T-helper 2 cell (primary cell): ENCODE measurements at regions not wholly inside any gene's neighbourhood (a gene's known extent, or its start where the extent isn't known, plus 50 kb on each side); places are given as distances from the start of the nearest gene placed in this dataset.
A peak's percentile ranks its signal among the peaks of the same experiment; 100 is the strongest.

Experiments used
- DNase-seq, 5 experiments: peaks; one replicate each; pipeline versions ENCODE4 v3.0.0 to v3.0.0-alpha.2; 2012 to 2022

DNA sequence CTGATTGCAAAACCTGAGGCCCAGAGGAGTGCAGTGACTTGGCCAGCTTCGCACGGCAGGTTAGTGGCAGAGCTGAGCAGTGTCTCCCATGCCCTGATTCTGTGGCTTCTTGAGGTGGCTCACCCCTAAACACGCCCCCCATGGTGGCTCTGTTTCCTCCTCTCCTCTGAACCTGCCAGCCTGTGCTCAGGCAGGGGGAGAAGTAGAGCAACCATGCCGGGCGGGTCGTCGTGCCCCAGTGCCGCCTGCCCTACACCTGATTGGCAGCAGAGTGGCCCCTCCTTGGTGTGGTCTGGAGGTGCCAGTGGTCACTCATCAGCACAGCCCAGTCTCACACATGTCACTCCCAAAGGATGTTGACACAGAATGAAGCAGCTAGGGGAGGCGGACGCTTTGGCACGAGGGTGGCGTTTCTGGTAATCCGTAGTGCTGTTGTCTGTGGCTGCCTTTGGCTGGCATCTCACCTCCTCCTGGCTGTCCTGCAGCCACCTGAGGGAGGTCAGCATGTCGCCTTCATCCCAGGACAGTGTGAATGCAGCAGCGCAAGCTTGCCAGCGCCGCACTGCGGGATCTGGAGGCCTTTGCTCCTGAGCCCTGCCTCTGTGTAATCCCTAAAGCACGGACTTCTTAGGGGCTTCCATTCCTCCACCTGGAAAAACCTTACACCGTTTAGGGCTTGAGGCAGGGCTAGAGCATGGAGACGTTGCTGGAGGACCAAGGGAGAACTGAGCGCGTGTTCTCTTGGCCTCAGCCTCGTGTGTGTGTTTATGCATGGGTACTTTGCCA lies 294.7 kb downstream of the SEC14L1 start:
- DNase-seq, result peak in 3 of 5 experiments; percentile 36 to 81 (median 50)

DNA sequence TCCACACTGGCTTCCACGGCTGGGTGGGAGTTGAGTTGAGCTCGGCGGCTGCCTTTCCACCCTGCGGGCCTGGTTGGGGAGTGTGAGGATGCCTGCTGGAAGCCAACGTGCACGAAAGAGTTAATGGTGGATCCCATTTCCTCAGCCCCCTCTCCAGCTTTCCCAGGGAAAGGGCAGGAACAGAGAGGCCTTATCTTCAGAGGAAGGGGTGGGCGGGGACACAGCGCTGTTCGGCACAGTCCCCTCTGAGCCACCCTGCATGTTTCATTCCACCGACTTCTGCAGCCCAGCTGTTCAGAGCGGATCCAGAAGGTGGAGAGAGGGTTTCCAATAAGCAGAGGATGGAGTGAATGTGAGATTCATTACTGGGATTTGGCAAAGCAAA lies 295.3 kb downstream of the SEC14L1 start:
- no peak for DNase-seq

- DNase-seq, result no peak
Measured at GRCh38 chr17:77436481-77436880, 295.7 kb downstream of the SEC14L1 start.

- no peak for DNase-seq
Measured at GRCh38 chr17:77437017-77437416, 296.2 kb downstream of the SEC14L1 start.

GRCh38 chr17:77437747-77438146 lies 297.0 kb downstream of the SEC14L1 start:
- DNase-seq, result no peak

GRCh38 chr17:77438241-77439188 lies 297.7 kb downstream of the SEC14L1 start:
- DNase-seq, result no peak

DNA sequence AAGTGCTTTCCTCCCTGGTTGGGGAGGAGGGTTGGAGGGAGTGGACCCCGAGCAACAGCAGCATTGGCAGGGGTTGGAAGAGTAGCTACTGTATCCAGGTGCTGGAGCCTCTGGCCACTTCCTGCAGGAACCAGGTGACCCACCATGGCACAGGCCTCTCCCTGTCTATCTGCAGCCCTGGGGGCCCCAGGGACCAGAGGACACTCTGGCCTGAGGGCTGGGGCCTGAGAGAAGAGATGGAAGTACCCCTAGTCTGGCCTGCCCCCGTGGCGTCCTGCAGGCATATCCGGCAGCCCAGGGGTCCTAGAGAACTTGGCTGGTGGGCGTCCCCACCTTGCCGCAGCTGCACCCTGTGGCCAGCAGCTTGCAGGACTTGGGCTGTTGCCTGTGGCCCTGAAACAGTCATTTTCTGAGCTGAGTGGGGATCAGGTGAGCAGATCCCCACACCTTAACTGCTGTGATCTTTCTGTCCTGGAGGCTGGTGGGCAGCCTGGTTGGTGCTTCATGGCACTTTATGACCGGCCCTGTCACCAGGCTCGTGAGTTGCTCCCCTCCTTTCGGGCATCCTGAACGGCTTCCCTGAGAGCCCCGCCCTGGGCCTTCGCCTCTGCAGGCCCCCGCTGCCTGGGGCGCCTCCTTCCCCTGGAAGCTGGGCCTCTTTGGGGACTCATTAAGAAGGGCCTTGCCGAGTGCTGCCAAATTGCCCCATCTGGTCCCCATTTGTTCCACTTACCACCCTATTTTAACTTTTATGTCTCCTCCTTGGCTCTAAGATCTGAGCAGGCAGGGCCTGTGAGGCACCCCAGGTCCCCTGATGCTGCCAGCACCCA lies 298.6 kb downstream of the SEC14L1 start:
- DNase-seq, result no peak

- DNase-seq, result peak in 1 of 5 experiments; percentile 84
Measured at GRCh38 chr17:77440560-77440981, 299.8 kb downstream of the SEC14L1 start.

- DNase-seq, result peak; percentile 55 to 97 (median 73)
Measured at GRCh38 chr17:77441130-77441920, 300.6 kb downstream of the SEC14L1 start.

GRCh38 chr17:77441940-77442339 lies 301.2 kb downstream of the SEC14L1 start:
- peak in 2 of 5 experiments; percentile 52 to 76 for DNase-seq

DNA sequence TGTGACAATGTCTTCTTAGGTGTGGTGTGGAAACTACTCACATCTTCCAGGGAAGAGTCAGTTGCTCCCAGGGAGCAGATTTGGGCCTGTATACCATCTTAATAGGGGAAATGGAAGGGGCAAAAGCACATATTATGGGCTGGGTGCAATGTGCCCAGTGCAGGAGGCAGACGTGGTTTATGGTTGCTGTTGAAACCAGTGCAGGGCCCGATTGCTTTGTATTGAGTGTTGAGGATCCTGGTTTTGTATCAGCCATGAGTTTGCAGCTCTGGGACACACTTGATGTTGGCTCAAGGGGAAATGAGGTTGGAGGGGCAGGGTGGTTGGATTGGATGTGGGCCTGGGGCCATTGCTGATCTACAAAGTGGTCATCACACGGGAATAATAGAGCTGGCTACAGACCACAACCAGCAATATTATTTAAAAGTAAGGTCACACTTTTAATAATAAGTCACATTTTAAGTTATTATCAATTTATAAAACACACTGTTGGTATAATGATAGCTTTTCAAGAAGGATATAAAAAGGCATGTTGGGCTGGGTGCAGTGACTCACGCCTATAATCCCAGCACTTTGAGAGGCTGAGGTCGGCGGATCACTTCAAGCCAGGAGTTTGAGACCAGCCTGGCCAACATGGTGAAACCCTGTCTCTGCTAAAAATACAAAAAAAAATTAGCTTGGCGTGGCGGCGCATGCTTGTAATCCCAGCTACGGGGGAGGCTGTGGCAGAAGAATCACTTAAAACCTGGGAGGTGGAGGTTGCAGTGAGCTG lies 302.4 kb downstream of the SEC14L1 start:
- DNase-seq, result peak in 1 of 5 experiments; percentile 69

DNA sequence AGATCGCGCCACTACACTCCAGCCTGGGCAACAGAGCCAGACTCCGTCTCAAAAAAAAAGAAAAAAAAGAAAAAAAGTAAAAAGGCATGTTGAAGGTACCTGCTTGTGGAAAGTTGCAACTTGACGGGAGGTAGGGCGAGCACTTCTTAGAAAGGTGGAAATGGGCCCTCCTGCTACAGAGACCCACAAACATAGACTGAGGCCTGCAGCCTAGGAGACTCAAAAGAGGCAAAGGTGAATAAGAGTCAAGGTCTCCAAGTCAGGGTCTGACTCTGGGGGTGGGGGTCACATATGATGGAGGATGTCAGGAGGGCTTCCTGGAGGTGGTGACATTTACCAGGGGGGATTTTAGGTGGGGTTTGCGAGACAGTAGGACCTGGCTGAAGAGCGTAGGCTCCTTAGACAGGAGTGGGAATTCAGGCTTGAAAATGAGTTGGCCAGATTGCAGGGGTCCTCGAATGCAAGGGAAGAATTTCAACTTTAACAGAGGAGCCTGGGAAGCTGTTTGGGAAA lies 303.0 kb downstream of the SEC14L1 start:
- DNase-seq, result no peak

- DNase-seq, result no peak
Measured at GRCh38 chr17:77444628-77444983, 303.8 kb downstream of the SEC14L1 start.

- peak; percentile 40 to 99 (median 81) for DNase-seq
Measured at GRCh38 chr17:77444984-77445759, 304.4 kb downstream of the SEC14L1 start.

DNA sequence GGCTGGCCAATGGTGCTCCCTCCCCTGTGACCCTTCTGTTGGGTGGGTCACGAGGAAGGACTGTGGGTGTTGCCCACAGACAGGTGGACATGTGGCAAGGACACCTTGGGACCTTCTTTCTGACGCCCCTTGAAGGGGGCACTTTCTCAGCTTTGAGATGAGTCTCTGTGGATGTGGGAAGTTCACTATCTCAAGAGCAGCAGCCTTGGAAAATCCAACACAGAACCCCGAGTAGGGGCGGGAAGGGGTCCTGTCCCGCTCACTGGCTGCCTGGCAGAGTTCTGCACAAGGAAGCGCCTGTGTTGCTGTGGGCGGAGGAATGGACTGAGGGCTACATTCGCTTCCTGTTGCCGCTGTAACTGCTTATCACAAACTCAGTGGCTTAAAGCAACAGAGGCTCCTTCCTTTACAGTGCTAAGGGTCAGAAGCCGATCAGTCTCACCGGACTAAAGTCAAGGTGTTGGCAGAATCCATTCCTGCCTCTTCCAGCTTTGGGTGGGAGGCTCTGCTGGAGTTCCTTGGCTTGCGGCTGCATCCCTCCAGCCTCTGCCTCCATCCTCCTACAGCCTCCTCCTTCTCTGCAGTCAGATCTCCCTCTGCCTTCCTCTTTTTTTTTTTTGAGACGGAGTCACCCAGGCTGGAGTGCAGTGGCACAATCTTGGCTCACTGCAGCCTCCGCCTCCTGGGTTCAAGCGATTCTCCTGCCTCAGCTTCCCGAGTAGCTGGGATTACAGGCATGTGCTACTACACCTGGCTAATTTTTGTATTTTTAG lies 305.2 kb downstream of the SEC14L1 start:
- peak in 2 of 5 experiments; percentile 51 to 89 for DNase-seq

DNA sequence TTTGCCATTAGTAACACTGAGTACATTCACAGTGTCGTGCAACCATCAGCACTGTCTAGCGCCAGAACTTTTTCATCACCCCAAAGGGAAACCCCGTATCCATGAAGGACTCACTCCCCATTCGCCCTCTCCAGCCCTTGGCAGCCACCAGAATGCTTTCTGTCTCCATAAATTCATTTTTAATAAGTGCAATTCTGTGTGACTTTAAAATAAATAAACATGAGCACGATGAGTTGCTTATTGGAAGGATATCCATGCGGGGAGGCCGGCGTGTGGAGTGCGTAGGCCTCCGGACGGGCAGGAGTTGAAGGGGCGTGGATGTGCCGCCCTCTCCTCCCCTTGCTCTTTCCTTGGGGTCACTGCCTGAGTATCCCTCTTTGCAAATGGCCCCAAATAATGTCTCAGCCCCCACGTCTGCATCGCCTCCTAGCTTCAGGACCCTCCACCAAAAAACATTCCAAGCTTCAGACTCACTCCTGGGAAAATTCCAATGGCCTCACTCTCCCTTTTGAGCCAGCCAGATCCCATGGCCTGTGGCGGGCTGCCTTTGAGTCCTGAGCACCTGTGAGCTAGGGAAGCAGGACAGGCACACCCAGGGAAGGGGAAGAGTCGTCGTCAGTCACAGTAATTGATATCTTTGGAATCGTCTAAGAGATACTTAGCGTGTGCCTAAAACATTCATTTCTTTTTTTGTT lies 306.3 kb downstream of the SEC14L1 start:
- no peak for DNase-seq

DNA sequence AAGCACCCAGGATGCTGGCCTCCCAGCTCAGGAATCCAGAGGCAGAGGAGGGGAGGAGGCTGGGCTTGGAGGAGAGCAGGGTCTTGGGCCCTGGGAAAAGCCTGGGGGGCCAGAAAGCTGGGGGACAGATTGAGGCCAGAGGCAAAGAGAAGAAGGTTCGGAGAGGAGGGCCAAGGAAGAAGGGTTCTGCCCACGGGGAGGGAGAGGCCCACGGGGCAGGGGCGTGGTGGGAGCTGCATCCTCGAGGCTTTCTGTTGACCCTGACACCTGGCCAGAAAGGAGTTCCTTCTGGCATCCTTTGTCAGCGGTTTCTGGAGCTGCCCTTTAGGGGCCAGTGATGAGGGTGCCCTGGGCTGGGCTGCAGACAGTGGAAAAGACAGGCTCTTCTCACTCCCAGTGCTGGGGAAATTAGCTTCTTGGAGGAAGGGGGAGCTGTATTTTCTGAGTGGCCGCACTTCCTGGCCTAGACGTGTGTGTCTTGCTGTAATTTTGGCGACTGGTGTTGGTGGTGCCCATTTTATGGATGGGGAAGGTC lies 308.7 kb downstream of the SEC14L1 start:
- DNase-seq, result no peak
